DND-41 (cell line): ENCODE measurements at regions not wholly inside any gene's neighbourhood (a gene's known extent, or its start where the extent isn't known, plus 50 kb on each side); places are given as distances from the start of the nearest gene placed in this dataset.

Experiments used
- ATAC-seq: fragments of 200-7000 bp; cut with Tn5 transposase; 3 replicates; pipeline ENCODE4 v1.9.1; 2021; ENCODE audit warnings: low read depth; ENCODE audit not compliant: insufficient read depth
- DNase-seq: peaks from one replicate; pipeline ENCODE4 v3.0.0-alpha.2; 2020
- H2AFZ ChIP-seq: 2 replicates; pipeline ENCODE4 v1.6.0; 2012; ENCODE audit warnings: low read depth, low read length
- H3K27ac ChIP-seq: 2 replicates; pipeline ENCODE4 v1.5.1; 2012; ENCODE audit warnings: low read length, inconsistent platforms
- H3K27me3 ChIP-seq: fragments of 200-600 bp; sonication (generic); 2 replicates; pipeline ENCODE4 v1.6.0; 2012; ENCODE audit warnings: low read length, mild to moderate bottlenecking, inconsistent platforms; ENCODE audit not compliant: insufficient read depth, poor library complexity
- H3K36me3 ChIP-seq: 2 replicates; pipeline ENCODE4 v1.5.1; 2012; ENCODE audit warnings: low read length, inconsistent platforms; ENCODE audit not compliant: insufficient read depth
- H3K4me1 ChIP-seq: 2 replicates; pipeline ENCODE4 v1.5.1; 2012; ENCODE audit warnings: mild to moderate bottlenecking, low read length; ENCODE audit not compliant: insufficient read depth
- H3K4me2 ChIP-seq: 2 replicates; pipeline ENCODE4 v1.6.0; 2012; ENCODE audit warnings: mild to moderate bottlenecking, moderate library complexity, low read length, inconsistent platforms; ENCODE audit not compliant: insufficient read depth
- H3K4me3 ChIP-seq, 2 experiments: fragments of 200-600 bp in 1 of 2; shearing (Covaris generic) in 1 of 2; 2 replicates each; pipeline ENCODE4 v1.5.1; 2012 to 2016; ENCODE audit warnings: inconsistent platforms in 2 of 2, low read length in 2 of 2, mild to moderate bottlenecking in 2 of 2, low read depth in 1 of 2, moderate library complexity in 1 of 2
- H3K79me2 ChIP-seq: 2 replicates; pipeline ENCODE4 v1.6.0; 2012; ENCODE audit warnings: low read length, inconsistent platforms; ENCODE audit not compliant: insufficient read depth
- H3K9ac ChIP-seq: 2 replicates; pipeline ENCODE4 v1.6.0; 2012; ENCODE audit warnings: low read depth, mild to moderate bottlenecking, inconsistent platforms, low read length, moderate library complexity
- H3K9me3 ChIP-seq: 2 replicates; pipeline ENCODE4 v1.5.1; 2012; ENCODE audit warnings: low read length, moderate library complexity, mild to moderate bottlenecking, inconsistent platforms; ENCODE audit not compliant: insufficient read depth, severe bottlenecking
- H4K20me1 ChIP-seq: 2 replicates; pipeline ENCODE4 v1.6.0; 2012; ENCODE audit warnings: low read length; ENCODE audit not compliant: insufficient read depth
- EZH2 ChIP-seq: IDR thresholded peaks from 3 replicates; pipeline ENCODE4 v1.6.1; 2012; ENCODE audit warnings: borderline replicate concordance, low read depth, mild to moderate bottlenecking, moderate library complexity, low read length, inconsistent platforms; ENCODE audit not compliant: severe bottlenecking
- TF ChIP-seq, protein P1 (sequence below): IDR thresholded peaks from 2 replicates; pipeline ENCODE4 v1.5.1; 2012; ENCODE audit warnings: borderline replicate concordance, low read length, moderate library complexity, mild to moderate bottlenecking; ENCODE audit not compliant: poor library complexity, severe bottlenecking; ENCODE audit errors: extremely low read depth

DNA sequence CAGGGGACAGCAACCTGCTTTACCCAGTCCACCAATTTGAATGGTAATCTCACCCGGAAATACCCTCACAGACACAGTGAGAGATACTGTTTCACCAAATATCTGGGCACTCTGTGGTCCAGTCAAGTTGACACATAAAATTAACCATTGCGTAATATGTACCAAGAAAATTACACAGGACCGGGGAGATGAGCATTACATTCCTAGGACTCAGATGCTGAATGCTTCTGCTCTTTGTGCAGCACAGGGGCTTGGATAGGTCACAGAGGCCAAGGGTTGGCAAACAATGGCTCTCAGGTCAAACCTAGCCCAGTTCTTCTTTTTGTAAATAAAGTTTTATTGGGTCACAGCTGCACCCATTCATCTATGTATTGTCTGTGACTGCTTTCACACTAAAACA, 557.2 kb downstream of the MN1 start:
- H3K27me3 ChIP-seq: peaks cover 5% of the 10 kb centered on the region
- H3K79me2 ChIP-seq: no peaks in the 10 kb centered on the region
- H3K9me3 ChIP-seq: no peaks in the 10 kb centered on the region
- H3K4me2 ChIP-seq: no peak overlapping the region
- no peak overlapping the region for H2AFZ ChIP-seq
- no peaks in the 10 kb centered on the region; the same call in 1 of the 2 replicates for H3K4me1 ChIP-seq
- no peak overlapping the region for H3K9ac ChIP-seq
- no peaks in the 10 kb centered on the region for H3K36me3 ChIP-seq
- H3K4me3 ChIP-seq: no peak overlapping the region
- H3K27ac ChIP-seq: no peak overlapping the region
- no peaks in the 10 kb centered on the region; the same call in 1 of the 2 replicates for H4K20me1 ChIP-seq
- DNase-seq: no peak
- TF ChIP-seq EZH2: no peak
- TF ChIP-seq, protein P1, sequence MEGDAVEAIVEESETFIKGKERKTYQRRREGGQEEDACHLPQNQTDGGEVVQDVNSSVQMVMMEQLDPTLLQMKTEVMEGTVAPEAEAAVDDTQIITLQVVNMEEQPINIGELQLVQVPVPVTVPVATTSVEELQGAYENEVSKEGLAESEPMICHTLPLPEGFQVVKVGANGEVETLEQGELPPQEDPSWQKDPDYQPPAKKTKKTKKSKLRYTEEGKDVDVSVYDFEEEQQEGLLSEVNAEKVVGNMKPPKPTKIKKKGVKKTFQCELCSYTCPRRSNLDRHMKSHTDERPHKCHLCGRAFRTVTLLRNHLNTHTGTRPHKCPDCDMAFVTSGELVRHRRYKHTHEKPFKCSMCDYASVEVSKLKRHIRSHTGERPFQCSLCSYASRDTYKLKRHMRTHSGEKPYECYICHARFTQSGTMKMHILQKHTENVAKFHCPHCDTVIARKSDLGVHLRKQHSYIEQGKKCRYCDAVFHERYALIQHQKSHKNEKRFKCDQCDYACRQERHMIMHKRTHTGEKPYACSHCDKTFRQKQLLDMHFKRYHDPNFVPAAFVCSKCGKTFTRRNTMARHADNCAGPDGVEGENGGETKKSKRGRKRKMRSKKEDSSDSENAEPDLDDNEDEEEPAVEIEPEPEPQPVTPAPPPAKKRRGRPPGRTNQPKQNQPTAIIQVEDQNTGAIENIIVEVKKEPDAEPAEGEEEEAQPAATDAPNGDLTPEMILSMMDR: no peak
- ATAC-seq: no peak

DNA sequence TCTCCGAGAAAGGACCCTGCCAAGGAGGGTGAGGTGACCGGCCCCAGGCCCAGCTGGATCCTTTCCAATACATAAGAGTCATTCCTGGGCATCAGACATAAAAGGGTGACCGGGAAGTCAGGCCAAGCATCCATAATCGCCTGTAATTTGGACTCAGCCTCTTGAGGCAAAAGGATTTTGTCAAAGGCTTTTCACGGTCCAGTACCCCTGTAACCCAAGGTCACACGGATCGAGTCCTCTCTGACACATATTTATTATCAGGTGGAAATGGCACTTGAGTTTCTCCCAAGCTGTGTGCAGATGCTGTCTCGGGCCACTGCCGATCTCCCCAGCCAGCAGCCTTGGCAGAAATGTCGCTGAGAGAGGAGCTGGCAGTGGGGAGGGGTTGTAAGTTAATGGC, 556.5 kb downstream of the MN1 start:
- Histone ChIP-seq H3K36me3 (no peaks in the 10 kb centered on the region), H3K79me2 (no peaks in the 10 kb centered on the region), H3K4me2 (no peak overlapping the region), H3K9ac (no peak overlapping the region), H3K9me3 (no peaks in the 10 kb centered on the region), H2AFZ (no peak overlapping the region), H4K20me1 (no peaks in the 10 kb centered on the region; the same call in 1 of the 2 replicates), H3K4me1 (no peaks in the 10 kb centered on the region; the same call in 1 of the 2 replicates), H3K27me3 (peaks cover 5% of the 10 kb centered on the region), H3K27ac (no peak overlapping the region), H3K4me3 (no peak overlapping the region)
- DNase-seq (no peak), ATAC-seq (no peak)
- no peak for TF ChIP-seq EZH2
- TF ChIP-seq, protein P1: no peak

DNA sequence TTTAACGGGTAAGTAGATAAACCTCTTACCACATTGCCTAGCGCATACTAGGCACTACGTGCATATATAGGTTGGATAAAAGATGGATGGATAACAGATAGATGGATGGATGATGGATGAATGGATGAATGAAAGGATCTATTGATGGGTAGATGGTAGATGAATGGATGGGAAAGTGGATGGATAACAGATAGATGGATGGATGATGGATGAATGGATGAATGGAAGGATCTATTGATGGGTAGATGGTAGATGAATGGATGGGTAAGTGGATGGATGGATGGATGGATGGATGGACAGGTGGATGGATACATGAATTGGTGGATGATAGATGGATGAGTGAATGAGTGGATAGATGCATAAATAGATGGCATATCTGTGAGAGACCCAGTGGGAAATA, 555.0 kb downstream of the MN1 start:
- Histone ChIP-seq H3K9me3 (no peaks in the 10 kb centered on the region), H2AFZ (no peak overlapping the region), H3K79me2 (no peaks in the 10 kb centered on the region), H3K27ac (no peak overlapping the region), H3K4me3 (no peak overlapping the region), H3K36me3 (no peaks in the 10 kb centered on the region), H3K4me2 (no peak overlapping the region), H4K20me1 (no peaks in the 10 kb centered on the region), H3K4me1 (no peaks in the 10 kb centered on the region; the same call in 1 of the 2 replicates), H3K27me3 (peaks cover 4% of the 10 kb centered on the region), H3K9ac (no peak overlapping the region)
- ATAC-seq: no peak
- no peak for DNase-seq
- TF ChIP-seq, protein P1: no peak
- no peak for TF ChIP-seq EZH2
